KG1 (cell line): ENCODE measurements at regions not wholly inside any gene's neighbourhood (a gene's known extent, or its start where the extent isn't known, plus 50 kb on each side); places are given as distances from the start of the nearest gene placed in this dataset.

Experiments used
- DNase-seq: peaks from one replicate; lab custom pipeline; 2025; lab: John Stamatoyannopoulos, UW

DNA sequence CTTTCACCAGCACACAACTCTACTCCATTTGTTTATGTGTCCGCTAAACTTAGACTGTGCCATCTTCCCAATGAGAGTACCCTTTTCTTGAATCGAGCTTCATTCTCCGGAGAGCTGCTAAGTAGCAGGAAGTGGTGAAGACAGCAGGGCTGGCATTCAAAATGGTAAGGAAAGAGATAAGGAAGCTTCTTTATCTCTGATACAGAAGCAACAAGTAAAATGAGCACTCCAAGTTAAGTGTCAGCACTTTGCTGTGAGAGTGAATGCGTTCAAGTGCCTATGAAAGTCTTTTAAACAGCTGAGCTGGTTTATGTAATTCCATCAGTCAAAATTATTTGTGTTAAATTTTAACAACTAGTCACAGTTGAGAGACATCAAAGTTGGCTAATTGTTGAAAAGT, 386.8 kb upstream of the PTPRD start:
- no peak for DNase-seq

- no peak for DNase-seq
These were observed 388.7 kb upstream of the PTPRD start for GRCh38 chr9:11001546-11001945.

- no peak for DNase-seq
These were observed 389.9 kb upstream of the PTPRD start for GRCh38 chr9:11002705-11003104.

DNA sequence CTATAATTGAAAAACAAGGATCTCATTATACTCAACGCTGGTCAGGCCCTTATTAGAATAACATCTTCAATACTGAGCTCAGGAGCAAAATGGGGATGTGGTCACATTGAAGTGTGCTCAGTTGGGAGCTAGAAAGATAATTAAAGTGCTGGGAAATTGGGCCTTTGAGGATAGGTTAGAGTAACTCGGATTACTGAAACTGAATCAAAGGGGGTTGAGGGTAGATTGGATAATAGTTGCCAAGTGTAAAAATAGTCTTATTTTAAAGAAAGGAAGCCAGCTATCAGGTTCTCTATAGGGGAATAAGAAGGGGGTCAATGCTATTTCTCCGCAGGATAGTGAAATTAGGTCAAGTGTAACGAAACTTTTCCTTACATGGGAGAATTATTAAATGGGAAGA, 391.0 kb upstream of the PTPRD start:
- no peak for DNase-seq

- DNase-seq = no peak
These were observed 398.9 kb upstream of the PTPRD start for GRCh38 chr9:11011696-11012095.

DNA sequence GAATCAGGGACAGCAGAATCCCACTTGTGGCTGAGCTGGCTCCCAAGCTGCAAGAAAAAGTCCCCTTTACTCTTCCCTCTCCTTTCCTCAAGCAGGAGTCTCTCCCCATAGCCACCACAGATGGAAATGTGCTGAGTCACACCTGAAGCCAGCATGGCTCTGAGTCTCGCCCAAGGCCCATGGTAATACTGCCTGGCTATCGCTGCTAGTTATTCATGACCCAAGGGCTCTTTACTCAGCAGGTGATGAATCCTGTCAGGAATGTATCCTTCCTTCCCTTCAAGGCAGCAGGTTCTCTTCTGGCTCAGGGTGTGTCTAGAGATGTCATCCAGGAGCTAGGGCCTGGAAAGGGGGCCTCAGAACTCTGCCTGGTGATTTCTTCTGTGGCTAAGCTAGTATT, 403.3 kb upstream of the PTPRD start:
- DNase-seq = no peak

DNA sequence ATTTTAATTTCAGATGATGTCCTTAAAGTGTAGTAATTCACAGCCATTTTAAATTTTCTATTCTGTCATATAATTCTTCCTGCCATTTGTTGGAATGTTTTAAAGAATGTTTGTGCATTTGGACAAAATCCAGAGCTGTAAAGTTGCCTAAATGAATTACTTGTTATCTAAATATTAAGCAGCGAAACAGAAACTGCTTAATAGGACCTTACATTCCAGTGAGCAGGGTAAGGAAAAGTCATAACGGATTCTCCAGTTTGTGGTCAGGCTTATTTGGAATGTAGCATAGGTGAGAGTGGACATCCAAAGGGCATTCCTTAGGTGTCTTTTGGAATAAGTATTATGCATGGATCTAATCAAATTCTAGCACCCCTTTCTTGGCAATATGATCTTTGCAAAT, 410.4 kb upstream of the PTPRD start:
- no peak for DNase-seq

- DNase-seq = no peak
These were observed 413.0 kb upstream of the PTPRD start for GRCh38 chr9:11025775-11026174.

GRCh38 chr9:11038366-11038765, 425.6 kb upstream of the PTPRD start:
- DNase-seq = no peak

- DNase-seq = no peak
These were observed 426.2 kb upstream of the PTPRD start for GRCh38 chr9:11039006-11039405.

DNA sequence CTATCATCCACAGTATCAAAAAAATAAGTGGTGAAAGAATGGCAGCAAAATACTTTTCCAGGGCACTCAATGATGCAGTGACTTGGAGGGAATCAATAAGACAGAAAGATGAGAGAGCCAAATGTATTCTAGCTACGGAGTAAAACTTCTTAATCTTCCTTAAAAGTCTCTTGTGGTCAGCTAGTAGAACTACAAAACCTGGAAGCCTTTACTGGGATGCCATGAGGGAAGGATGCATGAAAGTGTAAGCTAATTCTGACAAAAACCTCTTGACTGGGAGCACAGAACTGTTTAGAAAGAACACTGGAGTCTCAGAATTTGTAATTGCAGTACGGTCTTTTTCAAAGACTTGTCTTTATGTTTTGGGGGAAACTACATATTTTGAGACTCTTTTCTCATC, 432.8 kb upstream of the PTPRD start:
- no peak for DNase-seq

DNA sequence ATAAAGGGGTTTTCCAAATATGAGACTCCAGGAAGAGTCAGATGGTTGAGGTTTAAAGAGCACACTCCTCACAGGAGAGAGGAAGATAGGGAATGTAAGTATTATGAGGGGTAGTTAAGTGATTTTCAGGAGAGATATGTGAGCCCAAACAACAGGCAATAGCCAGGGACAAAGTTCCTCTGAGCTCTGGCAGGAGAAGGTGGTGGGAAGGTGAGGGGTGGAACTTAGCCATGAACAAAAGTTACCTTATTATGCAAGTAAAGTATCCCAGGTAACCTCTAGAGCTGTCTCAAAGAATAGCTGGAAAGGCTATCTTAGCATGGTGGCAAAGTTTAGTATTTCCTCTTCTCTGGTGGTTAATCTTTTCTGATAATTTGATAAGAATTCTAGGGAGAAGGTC, 450.5 kb upstream of the PTPRD start:
- DNase-seq = no peak

- no peak for DNase-seq
These were observed 452.1 kb upstream of the PTPRD start for GRCh38 chr9:11064909-11065308.

DNA sequence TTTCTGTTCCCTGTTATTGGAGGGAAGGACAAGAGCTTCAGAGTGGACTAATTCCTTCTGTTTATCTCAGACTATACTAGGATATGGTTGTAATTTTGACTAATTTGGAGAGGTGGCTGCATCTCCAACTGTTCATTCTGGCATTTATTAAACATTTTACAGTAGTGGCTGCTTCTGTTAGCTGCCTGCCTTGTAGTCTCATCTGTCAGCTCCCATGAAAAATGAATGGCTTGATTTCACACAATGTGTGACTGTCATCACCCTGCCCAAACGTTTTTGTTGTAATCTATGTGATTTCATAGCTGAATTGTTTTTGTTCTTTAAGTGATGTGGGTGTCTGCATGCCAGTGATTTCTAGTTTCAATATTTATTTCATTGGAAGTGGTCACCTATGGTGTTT, 459.4 kb upstream of the PTPRD start:
- DNase-seq = no peak

- DNase-seq = no peak
These were observed 473.8 kb upstream of the PTPRD start for GRCh38 chr9:11086561-11086960.

- DNase-seq = no peak
These were observed 476.1 kb upstream of the PTPRD start for GRCh38 chr9:11088821-11089374.

DNA sequence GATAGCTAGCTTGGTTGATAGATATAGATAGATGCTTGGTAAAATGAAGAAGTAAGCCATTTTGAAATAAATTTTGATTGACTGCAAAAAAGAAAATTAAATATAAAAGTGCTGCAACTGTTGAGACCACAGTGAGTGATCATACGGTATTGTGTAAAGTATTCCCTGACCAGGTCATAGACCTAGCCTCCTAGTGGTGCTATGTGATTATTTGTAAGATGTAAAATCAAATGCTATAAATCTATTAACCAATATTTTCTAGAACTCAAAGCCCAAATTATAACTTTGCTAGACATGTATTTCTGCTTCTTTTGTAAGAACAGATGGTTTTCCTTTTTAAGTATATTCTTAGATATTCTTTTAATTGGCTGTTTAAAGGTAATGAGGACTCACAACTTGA, 480.2 kb upstream of the PTPRD start:
- no peak for DNase-seq

GRCh38 chr9:11097020-11097419, 484.2 kb upstream of the PTPRD start:
- no peak for DNase-seq

- no peak for DNase-seq
These were observed 490.7 kb upstream of the PTPRD start for GRCh38 chr9:11103525-11103924.

GRCh38 chr9:11107196-11107595, 494.4 kb upstream of the PTPRD start:
- no peak for DNase-seq

GRCh38 chr9:11128156-11128555, 515.4 kb upstream of the PTPRD start:
- DNase-seq = no peak

GRCh38 chr9:11135851-11136250, 523.0 kb upstream of the PTPRD start:
- no peak for DNase-seq

DNA sequence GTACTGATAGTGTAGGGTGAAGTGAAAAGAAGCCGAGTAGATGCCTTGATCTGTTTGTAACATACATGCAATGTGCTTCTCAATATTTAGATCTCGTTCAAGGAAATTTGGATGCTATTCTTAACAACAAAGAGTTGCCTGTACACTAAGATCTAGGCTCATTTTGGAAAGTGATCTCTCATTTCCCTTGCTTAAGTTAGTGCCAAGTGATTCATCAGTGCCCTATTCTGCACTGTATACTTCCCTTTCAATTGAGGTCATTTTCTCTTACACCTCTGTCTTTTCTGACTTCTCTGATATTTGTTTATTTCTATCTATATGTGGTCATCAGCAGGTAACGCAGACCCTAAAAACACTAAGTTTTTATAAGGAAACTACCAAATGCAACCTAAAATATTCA, 528.6 kb upstream of the PTPRD start:
- no peak for DNase-seq

GRCh38 chr9:11142965-11143738, 530.4 kb upstream of the PTPRD start:
- DNase-seq = no peak
